ENCODE measurements at regions not wholly inside any gene's neighbourhood (a gene's known extent, or its start where the extent isn't known, plus 50 kb on each side); places are given as distances from the start of the nearest gene placed in this dataset.

DNA sequence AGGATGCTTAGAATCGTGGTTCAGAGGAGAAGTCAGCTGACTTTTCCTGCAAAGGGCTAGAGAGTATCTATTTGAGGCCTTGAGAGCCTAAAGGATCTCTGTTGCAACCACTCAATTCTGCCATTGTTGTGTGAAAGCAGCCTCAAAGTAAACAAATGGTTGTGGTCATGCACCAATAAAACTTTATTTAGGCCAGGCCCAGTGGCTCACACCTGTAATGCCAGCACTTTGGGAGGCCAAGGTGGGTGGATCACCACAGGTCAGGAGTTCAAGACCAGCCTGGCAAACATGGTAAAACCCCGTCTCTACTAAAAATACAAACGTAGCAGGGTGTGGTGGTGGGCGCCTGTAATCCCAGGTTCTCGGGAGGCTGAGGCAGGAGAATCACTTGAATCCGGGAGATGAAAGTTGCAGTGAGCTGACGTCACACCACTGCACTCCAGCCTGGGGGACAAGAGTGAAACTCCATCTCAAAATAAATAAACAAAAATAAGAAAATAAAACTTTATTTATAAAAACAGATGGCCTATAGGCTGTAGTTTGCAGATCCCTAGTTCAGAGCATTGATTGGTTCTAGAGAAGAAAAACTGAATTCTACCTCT, 135.9 kb upstream of the KLF4 start (continued):
- TF ChIP-seq, protein P1, sequence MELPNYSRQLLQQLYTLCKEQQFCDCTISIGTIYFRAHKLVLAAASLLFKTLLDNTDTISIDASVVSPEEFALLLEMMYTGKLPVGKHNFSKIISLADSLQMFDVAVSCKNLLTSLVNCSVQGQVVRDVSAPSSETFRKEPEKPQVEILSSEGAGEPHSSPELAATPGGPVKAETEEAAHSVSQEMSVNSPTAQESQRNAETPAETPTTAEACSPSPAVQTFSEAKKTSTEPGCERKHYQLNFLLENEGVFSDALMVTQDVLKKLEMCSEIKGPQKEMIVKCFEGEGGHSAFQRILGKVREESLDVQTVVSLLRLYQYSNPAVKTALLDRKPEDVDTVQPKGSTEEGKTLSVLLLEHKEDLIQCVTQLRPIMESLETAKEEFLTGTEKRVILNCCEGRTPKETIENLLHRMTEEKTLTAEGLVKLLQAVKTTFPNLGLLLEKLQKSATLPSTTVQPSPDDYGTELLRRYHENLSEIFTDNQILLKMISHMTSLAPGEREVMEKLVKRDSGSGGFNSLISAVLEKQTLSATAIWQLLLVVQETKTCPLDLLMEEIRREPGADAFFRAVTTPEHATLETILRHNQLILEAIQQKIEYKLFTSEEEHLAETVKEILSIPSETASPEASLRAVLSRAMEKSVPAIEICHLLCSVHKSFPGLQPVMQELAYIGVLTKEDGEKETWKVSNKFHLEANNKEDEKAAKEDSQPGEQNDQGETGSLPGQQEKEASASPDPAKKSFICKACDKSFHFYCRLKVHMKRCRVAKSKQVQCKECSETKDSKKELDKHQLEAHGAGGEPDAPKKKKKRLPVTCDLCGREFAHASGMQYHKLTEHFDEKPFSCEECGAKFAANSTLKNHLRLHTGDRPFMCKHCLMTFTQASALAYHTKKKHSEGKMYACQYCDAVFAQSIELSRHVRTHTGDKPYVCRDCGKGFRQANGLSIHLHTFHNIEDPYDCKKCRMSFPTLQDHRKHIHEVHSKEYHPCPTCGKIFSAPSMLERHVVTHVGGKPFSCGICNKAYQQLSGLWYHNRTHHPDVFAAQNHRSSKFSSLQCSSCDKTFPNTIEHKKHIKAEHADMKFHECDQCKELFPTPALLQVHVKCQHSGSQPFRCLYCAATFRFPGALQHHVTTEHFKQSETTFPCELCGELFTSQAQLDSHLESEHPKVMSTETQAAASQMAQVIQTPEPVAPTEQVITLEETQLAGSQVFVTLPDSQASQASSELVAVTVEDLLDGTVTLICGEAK (IDR thresholded peaks at IDR 0.05): no peak
- TF ChIP-seq, protein P1 (CRISPR knock-in tag; IDR thresholded peaks at IDR 0.05): peak; percentile 93
- TF ChIP-seq, protein P2, sequence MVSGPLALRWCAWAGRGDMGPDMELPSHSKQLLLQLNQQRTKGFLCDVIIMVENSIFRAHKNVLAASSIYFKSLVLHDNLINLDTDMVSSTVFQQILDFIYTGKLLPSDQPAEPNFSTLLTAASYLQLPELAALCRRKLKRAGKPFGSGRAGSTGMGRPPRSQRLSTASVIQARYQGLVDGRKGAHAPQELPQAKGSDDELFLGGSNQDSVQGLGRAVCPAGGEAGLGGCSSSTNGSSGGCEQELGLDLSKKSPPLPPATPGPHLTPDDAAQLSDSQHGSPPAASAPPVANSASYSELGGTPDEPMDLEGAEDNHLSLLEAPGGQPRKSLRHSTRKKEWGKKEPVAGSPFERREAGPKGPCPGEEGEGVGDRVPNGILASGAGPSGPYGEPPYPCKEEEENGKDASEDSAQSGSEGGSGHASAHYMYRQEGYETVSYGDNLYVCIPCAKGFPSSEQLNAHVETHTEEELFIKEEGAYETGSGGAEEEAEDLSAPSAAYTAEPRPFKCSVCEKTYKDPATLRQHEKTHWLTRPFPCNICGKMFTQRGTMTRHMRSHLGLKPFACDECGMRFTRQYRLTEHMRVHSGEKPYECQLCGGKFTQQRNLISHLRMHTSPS (CRISPR knock-in tag; IDR thresholded peaks at IDR 0.05; ENCODE audit: low read depth): no peak

Data from HepG2 (cell line).